GM12878 (cell line): ENCODE measurements at regions not wholly inside any gene's neighbourhood (a gene's known extent, or its start where the extent isn't known, plus 50 kb on each side); places are given as distances from the start of the nearest gene placed in this dataset.

ENCODE experiments used
- EZH2 ChIP-seq: IDR thresholded peaks from 2 replicates; pipeline ENCODE4 v1.6.1; 2012; ENCODE audit warnings: low read depth, mild to moderate bottlenecking, control low read depth, inconsistent platforms, low read length, borderline replicate concordance; ENCODE audit not compliant: control insufficient read depth
- MAX ChIP-seq: IDR thresholded peaks from 2 replicates; pipeline ENCODE4 v1.6.1; 2012; ENCODE audit warnings: low read depth, low read length, improper control_type of control experiment
- SREBF1 ChIP-seq: IDR thresholded peaks from 2 replicates; pipeline ENCODE4 v1.6.1; 2012; ENCODE audit warnings: mild to moderate bottlenecking, low read length

DNA sequence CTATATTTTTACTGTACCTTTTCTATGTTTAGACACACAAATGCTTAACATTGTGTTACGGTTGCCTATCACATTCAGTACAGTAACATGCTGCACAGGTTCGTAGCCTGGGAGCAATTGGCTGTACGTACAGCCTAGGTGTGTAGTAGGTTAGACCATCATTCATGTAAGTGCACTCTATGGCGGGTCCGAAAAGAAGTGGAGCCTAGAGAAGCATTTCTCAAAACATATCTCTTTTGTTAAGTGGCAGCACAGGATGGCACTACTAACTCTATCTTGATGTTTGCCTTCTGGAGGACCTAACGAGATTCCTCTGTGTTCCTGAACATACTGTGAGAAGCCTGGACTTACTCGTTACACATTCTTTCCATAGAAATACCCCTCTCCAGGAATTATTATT, 132.3 kb upstream of the ADPGK start:
- TF ChIP-seq EZH2 (no peak), MAX (no peak), SREBF1 (no peak)
